Activated CD4-positive, alpha-beta T cell treated with anti-CD3 and anti-CD28 coated beads for 48 hours (primary cell): ENCODE measurements at regions not wholly inside any gene's neighbourhood (a gene's known extent, or its start where the extent isn't known, plus 50 kb on each side); places are given as distances from the start of the nearest gene placed in this dataset.

Source experiments
- DNase-seq: peaks from one replicate; pipeline ENCODE4 v3.0.0-alpha.2; 2020

DNA sequence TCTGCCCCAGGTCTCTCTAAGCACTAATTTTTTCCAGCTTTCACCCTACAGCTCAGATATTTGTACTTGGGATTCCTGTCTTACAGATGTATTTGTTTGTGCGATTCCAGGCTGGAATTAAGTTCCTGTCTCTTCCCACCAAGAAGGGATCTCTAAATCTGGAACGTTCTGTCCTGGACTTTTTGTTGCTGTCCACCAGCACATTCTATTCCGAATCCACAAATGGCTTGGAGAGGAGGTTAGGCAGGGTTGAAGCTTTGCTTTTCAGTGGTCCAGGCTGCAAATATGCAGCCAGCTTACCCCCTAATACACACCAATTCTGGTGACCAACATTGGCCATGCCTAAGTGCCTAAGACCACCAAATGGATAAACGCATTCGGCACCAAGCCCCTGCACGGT lies 315.0 kb downstream of the TNS1 start:
- no peak for DNase-seq

DNA sequence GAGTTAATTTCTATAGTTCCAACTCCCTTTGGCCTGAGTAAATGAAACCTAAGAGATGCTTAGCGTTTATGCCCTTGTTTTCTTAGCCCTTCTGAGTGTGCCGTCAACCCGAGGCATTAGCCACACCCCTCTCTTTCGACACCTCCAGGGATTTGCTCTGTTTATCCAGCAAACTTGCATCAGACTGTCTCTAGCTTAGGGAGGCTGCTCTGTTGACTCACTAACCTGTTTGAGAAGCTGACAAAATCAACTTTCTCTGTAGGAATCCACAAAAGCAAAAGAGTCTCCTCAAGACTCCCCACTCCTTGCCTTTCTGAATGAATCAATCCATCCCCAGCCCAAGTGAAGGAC lies 317.6 kb downstream of the TNS1 start:
- no peak for DNase-seq

DNA sequence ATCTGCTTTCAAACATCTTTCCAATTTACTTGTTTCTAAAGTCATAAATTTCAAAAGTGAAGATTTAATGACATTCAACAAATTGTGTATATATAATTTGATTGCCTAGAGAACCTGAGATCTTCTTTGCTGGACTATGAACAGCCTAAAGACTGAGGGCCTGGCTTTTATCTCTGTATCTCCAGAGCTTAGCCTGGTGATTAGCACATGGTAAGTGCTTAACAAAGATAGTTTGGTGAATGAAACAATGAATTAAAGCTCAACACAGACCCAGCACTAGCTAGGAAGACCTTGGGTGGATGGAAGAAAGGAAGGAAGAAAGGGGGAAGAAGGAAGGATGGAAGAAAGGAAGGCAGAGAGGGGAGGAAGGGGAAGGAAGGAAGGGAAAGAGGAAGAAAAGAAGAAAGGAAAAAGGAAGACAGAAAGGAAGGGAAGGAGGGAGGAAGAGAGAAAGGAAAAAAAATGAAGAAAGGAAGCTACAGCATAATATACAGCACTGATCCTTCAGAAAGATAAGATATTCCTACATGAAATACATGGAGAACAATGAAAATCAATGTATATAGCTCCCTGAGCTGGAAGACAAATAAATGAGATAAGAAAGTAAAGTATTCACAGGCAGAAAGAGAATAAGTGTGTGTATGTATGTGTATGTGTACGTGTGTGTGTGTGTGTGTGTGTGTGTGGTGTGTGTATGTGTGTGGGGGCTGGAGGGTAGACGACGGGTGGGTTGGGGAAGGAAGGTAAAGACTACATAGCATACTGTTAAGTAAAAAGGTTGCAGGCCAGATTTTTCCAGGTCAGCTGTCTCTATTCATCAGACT lies 318.2 kb downstream of the TNS1 start:
- no peak for DNase-seq

DNA sequence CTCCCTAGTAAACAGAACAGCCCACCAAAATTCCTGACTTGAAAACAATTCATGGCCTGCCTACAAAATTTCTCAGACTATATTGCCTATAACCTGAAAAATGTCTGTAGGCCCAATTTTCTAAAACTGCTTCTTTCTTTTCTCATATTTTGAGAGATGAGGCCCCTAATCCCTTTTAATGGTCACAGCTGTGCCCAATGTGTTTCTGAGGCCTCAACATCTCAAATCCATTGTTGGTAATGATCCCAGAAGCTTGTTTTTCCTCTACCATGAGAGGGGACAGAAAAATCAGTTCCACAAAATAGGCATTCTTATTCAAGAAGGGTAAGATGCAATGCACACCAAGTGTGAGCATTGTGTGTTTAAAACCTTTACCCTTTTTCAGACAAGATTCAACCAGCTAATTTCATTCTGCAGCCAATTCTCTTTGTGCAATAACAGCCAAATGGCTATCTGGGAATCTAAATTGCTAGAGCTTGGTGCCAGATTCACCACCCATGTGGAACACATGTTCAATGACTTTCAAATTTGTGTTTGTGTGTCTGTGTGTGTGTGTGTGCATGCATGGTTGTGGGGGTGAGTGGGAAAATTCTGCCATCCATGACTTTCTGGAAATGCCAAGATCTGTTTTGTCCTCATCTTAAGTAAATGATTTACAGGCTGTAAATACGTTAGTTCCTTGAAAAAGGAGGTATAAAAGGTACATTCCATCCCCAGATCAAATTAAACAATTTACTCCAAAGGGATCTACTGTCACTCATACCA lies 319.5 kb downstream of the TNS1 start:
- DNase-seq = no peak

DNA sequence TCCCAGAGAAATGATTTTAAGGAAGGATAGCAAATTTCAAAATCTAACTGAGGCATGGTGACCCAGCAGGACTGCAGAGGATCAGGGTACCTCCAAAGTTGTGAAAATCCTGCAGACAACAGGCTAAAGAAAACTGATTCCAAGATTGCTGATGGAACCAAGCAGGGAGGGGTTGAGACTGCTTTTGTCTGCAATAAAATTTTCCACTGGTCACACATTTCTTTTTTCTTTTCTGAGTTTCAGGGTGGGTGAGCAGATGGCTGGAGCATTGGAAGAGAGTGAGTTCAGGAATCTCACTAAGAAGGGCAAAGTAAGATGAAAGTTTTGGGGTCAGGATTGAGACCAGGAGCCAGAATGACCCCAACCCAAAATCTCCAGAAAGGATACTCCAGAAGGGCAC lies 321.0 kb downstream of the TNS1 start:
- no peak for DNase-seq

DNA sequence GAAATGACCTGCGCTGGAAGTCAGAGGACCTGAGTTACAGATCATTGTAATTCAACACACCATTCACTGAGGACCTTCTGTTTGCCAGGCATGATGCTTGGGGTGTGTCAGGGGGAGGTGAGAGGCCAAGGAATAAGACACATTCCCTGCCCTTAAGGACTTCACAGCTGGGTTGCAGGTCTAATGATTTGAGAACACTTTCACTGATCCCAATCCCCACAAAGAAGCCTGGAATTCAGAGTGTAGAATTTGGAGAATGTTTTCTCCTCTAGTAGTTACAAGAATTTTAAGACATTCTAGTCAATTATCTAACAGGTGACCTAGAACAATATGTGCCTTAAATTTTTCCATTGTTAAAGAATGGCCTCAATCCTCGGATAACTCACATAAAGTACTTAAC lies 322.4 kb downstream of the TNS1 start:
- DNase-seq = no peak

DNA sequence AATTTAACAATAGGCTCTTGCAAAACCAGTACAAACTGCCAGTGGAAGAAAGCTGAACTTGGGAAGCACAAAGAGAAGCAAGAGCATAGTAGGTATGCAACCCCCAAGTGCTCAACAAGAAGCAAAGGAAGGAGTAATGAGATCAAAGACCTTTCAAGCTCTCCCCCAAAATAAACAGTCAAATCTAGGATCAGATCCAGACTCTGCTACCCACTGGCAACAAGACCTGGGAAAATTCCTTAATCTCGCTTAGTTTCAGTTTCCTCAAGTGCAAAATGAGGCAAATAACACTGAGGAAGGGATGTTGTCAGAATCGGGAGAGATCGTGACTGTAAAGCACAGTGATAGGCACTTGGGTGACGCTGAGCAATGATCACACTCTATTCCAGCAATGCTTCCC lies 329.2 kb downstream of the TNS1 start:
- no peak for DNase-seq

DNA sequence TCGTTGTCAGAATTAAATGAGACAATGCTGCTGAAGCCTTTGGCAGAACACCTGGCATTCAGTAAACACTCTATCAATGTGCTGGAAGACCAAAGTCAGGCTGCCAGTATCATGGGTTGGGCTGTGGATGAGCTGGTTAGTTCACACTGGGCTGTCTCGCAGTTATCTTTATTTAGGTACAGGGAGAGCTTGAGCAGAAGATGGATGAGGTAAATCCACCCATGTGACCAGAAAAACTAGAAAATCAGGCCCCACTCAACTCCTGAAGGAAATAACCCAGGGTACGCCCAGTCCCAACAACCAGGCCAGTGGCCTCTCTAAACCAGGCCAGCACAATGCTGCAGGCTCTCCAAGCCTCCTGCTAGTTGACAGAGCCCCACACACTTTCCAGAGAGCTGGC lies 330.3 kb downstream of the TNS1 start:
- no peak for DNase-seq

DNA sequence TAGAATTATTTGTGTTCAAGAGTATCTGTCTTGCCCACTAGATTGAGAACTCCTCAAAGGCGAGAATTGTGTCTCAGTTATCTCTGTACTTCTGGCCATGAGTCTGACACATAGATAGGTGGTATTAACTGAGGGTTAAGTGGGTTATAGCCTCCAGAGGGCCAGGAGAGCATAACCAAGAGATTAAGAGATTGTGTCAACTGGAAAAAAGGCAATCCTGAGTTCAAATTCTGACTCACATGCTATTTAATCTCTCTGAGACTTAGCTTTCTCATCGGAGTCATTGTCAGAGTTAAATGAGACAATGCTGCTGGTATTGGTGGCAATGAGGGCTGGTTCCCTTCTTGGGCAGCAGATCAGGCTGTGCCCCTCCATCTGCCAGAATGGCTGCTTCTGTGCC lies 330.9 kb downstream of the TNS1 start:
- no peak for DNase-seq

DNA sequence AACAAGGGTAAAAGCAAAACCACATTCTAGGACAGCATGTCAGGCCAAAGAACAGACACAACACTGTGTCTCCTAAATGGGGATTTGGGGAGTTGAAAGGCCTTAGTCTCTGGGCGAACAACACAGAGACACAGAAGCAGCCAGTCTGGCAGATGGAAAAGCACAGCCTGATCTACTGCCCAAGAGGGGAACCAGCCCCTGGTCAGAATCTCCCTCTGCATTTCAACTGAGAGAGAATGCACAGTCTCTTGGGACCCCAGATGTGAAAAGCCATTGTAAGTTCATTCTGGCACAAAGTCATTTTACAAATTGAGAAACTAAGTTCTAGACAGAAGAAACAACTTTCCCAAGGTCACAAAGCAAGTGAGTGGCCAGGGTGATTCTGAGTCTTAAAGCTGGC lies 331.7 kb downstream of the TNS1 start:
- no peak for DNase-seq

DNA sequence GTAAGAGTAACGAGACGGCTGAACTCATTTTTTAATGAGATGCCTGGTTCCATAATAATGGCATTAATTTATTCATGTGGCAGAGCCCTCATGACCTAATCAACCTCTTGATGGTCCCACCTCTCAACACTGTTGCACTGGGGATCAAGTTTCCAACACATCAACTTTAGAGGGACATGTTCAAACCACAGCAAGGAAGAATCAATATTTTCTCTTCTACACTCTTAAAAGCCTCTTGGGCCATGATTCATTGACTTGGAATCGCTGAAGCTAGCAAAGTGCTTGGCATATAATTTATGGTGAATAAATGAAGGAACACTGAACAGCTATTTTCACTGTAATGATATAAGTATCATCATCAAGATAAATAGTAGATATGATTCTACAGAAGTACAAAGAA lies 333.0 kb downstream of the TNS1 start:
- DNase-seq = no peak

DNA sequence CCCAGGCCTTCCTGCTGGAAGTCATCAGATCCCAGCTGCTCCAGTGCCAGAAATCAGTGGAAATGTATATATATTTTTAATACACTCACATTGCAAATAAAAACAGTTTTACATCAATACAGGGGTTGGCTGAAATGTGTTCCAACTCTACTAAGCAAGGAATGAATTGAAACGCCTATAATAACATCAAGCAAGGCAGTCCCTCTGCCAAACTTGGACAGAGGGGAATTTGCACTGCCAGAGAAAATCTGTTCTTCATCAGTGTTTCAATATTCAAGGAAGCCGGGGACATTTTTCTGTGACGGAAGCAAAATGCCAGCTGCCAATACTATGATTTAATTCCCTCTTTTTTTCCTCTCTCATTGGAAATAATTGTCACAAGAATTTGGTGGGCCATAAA lies 335.3 kb downstream of the TNS1 start:
- DNase-seq = no peak

DNA sequence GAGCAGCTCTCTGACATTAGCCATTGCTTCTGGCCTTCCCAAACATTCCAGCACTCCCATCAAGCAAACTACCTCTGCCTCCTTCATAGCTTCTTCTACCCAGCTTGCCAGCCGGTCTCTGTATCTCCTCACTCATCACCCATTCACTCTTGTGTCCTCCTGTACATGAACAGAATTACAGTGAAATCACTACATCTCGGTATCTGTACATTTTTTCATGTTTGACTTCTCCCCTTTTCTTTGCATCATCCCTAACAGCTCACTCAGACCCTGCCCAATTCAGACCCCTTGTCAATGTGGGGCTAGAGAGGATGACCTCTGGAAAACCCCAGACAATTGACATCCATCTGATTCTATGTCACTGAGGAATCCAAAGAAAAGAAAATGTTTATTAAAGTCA lies 335.8 kb downstream of the TNS1 start:
- no peak for DNase-seq

DNA sequence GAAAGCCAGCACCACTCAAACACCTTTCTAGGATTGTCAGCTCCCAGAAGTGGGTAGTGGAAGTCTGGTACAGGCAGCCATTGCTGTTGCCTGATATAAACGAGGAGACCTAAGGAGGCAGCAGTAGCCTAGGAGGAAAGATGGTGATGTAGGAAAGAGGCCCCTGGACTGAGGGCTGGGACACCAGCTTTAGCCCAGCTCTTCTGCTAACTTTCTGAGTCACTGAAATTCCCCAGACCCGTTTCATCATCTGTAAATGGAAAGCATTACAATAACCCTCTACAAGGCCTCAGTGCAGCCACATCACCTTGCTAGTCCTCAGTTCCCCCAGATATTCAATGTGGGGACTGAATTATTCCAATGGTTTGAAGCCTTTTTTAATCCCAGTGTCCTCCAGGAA lies 336.5 kb downstream of the TNS1 start:
- DNase-seq = peak; percentile 7

DNA sequence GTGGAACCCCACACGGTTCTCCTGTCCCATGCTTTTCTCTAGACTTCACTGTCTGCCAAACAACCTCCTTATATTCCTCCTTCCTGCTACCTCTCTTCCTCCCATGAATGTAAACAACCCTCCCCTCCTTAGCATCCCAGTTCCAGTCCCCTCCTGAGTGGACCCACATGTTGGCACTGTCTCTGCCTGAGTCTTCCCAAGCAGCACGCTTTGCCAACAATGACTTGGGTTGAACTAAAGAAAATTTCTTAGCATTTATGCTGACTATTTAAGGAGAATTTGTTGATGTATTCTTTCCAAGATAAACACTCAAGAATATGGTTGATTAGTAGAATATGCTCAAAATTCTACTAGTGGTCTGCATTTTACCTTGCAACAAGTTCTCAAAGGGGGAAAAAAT lies 338.0 kb downstream of the TNS1 start:
- no peak for DNase-seq

DNA sequence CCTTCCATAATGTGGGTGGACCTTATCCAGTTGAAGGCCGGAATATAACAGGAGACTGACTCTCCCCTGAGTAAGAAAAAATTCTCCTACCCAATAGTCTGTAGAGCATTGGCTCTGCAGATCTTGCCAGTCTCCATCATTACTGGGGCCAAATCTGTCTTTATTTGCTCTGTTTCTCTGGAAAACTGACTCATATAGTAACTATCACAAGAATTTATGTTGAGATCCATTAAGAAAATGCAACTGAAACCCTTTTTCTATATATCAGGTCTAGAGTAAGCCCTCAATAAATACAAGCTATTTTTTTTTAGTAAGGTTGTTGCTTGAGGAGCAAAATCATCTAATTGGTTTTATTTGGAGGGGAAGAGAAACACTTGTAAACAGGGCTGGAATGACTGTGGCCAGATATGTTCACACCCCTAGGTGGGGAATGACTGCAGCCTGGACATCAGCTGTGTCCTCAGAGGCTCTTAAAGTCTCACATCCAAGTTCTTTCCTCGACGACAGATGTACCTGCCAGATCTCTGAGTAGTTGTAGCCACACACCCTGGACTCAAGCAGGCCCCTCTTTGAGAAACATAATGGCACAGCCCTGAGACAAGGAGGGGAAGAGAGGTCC lies 339.7 kb downstream of the TNS1 start:
- no peak for DNase-seq

DNA sequence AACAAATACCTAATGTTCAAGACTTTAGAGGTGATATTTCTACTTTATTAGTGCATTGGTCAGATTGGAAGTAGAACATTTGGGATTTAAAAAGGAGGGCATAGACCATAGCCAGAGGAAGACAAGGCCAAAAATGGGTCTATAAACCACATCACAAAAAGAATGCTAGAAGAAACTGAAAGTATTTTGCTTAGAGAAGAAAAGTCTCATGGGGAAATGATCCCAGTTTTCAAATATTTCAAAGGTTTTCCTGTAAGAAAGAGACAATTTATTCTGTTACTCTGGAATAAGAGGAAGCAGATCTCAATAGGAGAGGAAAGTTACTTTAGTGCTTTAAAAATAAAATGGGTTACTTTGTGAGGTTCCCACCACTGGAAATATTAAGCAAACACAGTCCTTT lies 341.4 kb downstream of the TNS1 start:
- DNase-seq = no peak

DNA sequence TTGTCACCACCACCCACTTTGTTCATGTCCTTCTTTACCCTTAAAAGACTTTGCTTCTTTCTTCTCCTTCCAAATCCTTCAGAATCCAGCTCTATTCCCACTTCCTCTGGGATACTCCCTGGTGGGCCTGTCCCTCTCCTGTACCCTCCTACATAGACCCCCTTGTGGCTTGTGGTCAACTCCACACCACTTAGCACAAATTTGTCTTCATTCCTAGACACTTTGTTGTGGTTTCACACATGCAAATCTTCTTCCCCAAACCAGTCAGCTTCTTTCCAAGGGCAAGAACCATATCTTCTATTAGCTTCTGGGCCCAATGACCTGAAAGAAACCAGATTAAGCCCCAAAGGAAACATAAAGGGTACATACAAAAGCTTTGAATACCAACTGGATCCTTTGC lies 342.4 kb downstream of the TNS1 start:
- DNase-seq = no peak

DNA sequence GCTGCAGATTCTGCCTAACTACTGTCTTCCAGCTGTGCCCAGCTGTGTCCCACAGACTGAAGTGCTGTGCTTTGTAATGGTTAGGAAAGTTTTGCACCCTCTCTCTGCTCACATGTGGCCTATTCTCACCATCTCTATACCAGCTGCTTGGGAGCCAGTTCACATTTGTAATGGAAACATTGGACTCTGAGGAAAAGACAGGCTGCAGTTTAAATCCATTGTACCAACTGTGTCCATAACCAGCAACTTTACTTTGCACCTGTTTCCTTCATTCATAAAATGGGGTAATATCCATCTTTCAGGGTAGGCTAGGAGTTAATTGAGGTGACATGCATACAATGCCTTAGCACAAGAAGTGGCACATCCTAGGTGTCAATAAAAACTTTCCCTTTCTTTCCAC lies 344.0 kb downstream of the TNS1 start:
- DNase-seq = no peak

DNA sequence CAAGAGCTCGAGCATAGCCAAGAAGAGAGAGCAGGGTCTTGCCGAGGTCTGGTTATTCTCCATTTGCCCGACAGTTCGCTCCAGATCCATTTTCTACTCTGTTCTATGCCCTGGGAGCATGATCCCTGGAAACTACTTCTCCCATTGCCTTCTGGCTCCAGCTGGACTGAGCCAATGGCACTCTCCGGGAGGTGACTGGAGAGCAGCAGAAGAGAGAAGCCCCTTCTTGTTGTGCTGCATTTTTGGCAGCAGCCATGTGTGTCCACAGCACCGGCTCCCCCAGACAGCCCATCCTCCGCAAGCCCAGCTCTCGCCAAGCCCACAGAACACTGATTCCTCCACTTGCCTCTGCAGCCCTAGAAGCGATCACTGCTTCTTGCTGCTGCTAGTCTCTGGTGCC lies 345.5 kb downstream of the TNS1 start:
- no peak for DNase-seq

DNA sequence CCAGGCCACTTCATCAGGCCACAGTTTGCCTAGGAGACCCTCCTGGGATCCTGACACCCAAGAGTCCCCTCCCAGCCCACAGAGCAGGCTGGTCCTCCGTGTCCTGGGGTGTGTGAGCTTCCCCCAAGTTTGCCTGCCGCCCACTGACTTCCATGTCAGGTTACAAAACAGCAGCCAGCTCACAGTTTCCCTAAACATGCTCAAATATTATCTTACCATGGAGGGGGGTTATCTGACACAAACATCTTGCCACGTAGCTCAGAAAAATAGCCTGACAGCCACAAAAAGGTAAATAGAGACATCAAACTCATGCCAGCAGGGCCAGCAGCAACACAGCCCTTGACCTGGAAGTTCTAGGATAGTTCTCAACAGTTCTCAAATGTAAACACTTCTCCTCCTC lies 346.5 kb downstream of the TNS1 start:
- DNase-seq = no peak

DNA sequence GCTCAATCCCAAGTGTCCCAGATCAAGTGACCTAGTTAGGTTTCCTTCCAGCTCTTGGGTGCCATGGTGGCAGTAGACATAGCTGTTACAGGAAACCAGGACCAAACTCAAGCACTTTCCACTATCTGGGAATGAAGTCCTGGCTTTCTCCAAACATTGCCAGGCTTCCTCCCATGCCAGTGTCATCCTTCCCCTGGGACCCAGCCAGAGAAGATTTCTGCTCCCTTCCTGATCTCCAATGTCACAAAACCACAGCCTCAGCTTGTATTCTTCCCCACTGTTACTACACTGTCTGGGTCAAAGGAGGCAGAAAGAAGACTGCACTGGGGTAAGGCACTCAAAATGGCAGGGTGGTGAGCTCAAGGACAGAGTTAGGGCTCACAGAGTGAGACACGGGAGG lies 347.1 kb downstream of the TNS1 start:
- DNase-seq = no peak

DNA sequence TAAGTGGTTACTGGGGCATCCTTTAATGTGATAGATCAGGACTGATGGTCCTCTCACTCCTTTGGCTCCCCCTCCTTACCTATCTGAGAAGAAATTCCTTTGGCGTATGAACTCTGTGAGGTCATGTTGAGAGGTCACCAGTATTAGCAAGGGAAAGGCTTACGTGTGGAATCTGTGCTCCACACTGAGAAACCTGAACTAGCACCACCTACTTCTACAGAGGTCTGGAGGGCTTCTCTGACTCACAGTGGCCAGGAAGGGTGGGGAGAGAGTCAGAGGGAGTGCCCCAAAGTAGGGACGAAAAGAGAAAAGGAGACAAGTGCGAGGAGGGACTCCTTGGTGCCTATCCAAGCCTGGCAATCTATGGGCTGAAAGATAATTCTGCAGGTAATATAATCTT lies 348.6 kb downstream of the TNS1 start:
- no peak for DNase-seq
